Ishikawa (cell line): ENCODE measurements at regions not wholly inside any gene's neighbourhood (a gene's known extent, or its start where the extent isn't known, plus 50 kb on each side); places are given as distances from the start of the nearest gene placed in this dataset.

Experiments used
- CEBPB ChIP-seq: IDR thresholded peaks from 2 replicates; pipeline ENCODE4 v1.6.1; 2012
- CREB1 ChIP-seq: IDR thresholded peaks from 2 replicates; pipeline ENCODE4 v1.6.1; 2012; ENCODE audit warnings: low read depth
- EGR1 ChIP-seq: IDR thresholded peaks from 2 replicates; pipeline ENCODE4 v1.6.1; 2012
- EP300 ChIP-seq: IDR thresholded peaks from 2 replicates; pipeline ENCODE4 v1.6.1; 2012; ENCODE audit warnings: borderline replicate concordance
- FOXM1 ChIP-seq: IDR thresholded peaks from 2 replicates; pipeline ENCODE4 v1.6.1; 2012; ENCODE audit warnings: low read depth, borderline replicate concordance
- NFIC ChIP-seq: IDR thresholded peaks from 2 replicates; pipeline ENCODE4 v1.6.1; 2012
- RAD21 ChIP-seq: IDR thresholded peaks from 2 replicates; pipeline ENCODE4 v1.6.1; 2012; ENCODE audit warnings: low read depth
- TAF1 ChIP-seq: IDR thresholded peaks from 2 replicates; pipeline ENCODE4 v1.6.1; 2012; ENCODE audit warnings: low read depth, mild to moderate bottlenecking
- TCF12 ChIP-seq: IDR thresholded peaks from 2 replicates; pipeline ENCODE4 v1.6.1; 2012; ENCODE audit warnings: low read depth
- YY1 ChIP-seq: IDR thresholded peaks from 2 replicates; pipeline ENCODE4 v1.6.1; 2012; ENCODE audit warnings: low read depth
- ZBTB7A ChIP-seq: IDR thresholded peaks from 2 replicates; pipeline ENCODE4 v1.6.1; 2012; ENCODE audit warnings: low read depth
- TF ChIP-seq, protein P1 (sequence below): IDR thresholded peaks from 2 replicates; pipeline ENCODE4 v1.6.1; 2012
- TF ChIP-seq, protein P2 (sequence below): IDR thresholded peaks from 2 replicates; pipeline ENCODE4 v1.6.1; 2012
- TF ChIP-seq, protein P3 (sequence below): IDR thresholded peaks from 2 replicates; pipeline ENCODE4 v1.6.1; 2012; ENCODE audit warnings: low read depth, mild to moderate bottlenecking

DNA sequence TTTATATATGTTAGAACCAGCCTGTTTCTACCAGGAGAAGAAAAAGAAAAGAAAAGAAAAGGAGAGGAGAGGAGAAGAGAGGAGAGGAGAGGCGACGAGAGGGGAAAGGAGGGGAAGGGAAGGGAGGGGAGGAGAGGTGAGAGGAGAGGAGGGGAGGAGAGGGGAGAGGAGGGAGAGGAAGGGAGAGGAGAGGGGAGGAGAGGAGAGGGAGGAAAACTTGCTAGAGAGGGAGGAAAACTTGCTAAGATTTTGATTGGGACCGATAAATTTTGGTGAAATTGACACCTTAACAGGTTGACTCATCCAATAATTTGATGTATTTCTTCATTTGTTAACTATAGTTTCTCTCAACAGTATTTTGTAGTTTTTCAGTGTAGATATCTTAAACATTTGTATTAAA lies 164.0 kb upstream of the SYT1 start:
- no peak for TF ChIP-seq EP300
- no peak for TF ChIP-seq EGR1
- no peak for TF ChIP-seq YY1
- no peak for TF ChIP-seq ZBTB7A
- TF ChIP-seq FOXM1: no peak
- TF ChIP-seq TAF1: no peak
- no peak for TF ChIP-seq TCF12
- TF ChIP-seq RAD21: no peak
- TF ChIP-seq CEBPB: no peak
- TF ChIP-seq, protein P1, sequence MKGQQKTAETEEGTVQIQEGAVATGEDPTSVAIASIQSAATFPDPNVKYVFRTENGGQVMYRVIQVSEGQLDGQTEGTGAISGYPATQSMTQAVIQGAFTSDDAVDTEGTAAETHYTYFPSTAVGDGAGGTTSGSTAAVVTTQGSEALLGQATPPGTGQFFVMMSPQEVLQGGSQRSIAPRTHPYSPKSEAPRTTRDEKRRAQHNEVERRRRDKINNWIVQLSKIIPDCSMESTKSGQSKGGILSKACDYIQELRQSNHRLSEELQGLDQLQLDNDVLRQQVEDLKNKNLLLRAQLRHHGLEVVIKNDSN: no peak
- TF ChIP-seq, protein P2, sequence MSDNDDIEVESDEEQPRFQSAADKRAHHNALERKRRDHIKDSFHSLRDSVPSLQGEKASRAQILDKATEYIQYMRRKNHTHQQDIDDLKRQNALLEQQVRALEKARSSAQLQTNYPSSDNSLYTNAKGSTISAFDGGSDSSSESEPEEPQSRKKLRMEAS: no peak
- TF ChIP-seq, protein P3, sequence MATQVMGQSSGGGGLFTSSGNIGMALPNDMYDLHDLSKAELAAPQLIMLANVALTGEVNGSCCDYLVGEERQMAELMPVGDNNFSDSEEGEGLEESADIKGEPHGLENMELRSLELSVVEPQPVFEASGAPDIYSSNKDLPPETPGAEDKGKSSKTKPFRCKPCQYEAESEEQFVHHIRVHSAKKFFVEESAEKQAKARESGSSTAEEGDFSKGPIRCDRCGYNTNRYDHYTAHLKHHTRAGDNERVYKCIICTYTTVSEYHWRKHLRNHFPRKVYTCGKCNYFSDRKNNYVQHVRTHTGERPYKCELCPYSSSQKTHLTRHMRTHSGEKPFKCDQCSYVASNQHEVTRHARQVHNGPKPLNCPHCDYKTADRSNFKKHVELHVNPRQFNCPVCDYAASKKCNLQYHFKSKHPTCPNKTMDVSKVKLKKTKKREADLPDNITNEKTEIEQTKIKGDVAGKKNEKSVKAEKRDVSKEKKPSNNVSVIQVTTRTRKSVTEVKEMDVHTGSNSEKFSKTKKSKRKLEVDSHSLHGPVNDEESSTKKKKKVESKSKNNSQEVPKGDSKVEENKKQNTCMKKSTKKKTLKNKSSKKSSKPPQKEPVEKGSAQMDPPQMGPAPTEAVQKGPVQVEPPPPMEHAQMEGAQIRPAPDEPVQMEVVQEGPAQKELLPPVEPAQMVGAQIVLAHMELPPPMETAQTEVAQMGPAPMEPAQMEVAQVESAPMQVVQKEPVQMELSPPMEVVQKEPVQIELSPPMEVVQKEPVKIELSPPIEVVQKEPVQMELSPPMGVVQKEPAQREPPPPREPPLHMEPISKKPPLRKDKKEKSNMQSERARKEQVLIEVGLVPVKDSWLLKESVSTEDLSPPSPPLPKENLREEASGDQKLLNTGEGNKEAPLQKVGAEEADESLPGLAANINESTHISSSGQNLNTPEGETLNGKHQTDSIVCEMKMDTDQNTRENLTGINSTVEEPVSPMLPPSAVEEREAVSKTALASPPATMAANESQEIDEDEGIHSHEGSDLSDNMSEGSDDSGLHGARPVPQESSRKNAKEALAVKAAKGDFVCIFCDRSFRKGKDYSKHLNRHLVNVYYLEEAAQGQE: no peak
- no peak for TF ChIP-seq CREB1
- TF ChIP-seq NFIC: no peak
